GM18505 (cell line): ENCODE measurements at regions not wholly inside any gene's neighbourhood (a gene's known extent, or its start where the extent isn't known, plus 50 kb on each side); places are given as distances from the start of the nearest gene placed in this dataset.

Source experiments
- ATAC-seq: cut with Tn5 transposase; IDR thresholded peaks from one replicate; pipeline ENCODE4 v1.9.1; 2021; ENCODE audit not compliant: unreplicated experiment
- POLR2A ChIP-seq: IDR thresholded peaks from 4 replicates; pipeline ENCODE4 v1.6.1; 2011; ENCODE audit warnings: borderline replicate concordance; ENCODE audit not compliant: insufficient read depth, insufficient read length; ENCODE audit errors: extremely low read depth

DNA sequence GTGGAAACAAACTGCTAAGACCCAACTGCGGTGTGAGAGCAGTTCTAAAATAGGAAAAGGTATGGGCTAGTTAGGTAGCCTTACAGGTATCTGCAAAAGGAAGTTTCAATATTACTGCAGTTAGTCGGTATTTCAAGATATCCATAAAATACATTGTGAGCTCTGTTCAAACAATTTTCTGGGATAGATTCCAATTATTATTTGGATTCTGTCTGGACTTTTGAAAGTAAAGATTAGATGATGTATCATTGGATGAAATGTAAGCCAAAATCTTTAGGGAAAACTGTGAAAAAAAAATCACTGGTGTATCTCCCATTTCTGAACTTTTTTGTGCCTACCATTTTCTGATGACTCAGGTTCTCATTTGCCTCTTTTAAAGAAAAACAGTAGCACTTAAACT is 621.6 kb downstream of the CCER1 start:
- TF ChIP-seq POLR2A: no peak
- no peak for ATAC-seq

DNA sequence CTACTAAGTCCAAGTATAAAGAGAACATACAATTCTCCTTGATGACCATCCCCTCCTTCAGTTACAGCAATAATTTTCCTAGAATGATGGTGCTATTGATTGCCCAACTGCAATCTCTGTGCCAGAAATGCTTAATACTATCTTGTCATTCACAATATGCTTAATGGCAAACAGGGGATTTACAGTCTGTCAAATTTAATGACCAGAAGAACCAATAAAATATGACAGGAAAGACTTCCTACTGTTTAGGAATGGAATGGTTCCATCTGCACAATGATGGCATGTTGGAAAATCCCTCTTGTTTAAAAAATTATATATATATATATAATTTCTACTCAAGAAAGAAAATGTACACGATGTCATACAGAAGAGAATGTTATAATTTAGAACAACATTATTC is 623.2 kb downstream of the CCER1 start:
- no peak for TF ChIP-seq POLR2A
- no peak for ATAC-seq

DNA sequence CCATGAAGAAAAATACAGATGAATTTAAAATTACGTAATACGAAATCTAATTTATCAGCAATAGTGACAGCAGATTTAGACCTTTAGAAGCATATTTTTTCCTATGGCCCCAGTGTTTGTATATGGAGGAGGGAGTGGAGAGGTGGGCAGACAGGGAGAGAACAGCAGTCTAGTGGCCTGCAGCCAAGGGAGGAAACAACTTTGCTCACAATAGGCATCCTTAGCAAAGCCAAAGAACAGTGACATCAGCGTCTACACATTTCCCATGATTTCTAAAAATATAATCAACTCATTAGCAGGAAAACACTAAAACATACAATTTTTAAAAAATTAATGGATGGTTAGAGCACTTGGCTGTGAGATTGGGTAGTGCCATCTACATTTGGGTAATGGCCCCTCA is 622.6 kb upstream of the ATP2B1 start:
- ATAC-seq: no peak
- TF ChIP-seq POLR2A: no peak

- ATAC-seq: no peak
- no peak for TF ChIP-seq POLR2A
These were observed 619.4 kb upstream of the ATP2B1 start for GRCh38 chr12:90327793-90328743.

- no peak for TF ChIP-seq POLR2A
- no peak for ATAC-seq
These were observed 614.6 kb upstream of the ATP2B1 start for GRCh38 chr12:90323217-90323616.

DNA sequence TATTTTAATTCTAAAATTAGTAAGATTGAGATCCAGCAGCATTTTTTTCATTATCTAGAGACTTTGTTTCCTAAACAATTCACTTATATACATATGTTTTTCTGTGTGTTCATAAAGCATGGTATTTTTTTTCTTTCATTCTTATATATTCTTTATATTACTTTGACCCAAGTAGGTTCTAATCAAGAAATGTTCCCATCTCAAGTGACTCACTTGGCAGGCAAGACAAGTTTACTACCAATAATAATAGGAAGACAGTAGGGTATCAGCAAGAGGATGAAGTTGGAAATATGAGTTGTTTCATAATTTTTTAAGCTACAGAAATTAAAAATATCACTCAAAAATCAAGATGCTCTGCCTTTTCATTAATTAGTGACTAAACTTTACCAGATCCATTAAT is 613.4 kb upstream of the ATP2B1 start:
- TF ChIP-seq POLR2A: no peak
- no peak for ATAC-seq

DNA sequence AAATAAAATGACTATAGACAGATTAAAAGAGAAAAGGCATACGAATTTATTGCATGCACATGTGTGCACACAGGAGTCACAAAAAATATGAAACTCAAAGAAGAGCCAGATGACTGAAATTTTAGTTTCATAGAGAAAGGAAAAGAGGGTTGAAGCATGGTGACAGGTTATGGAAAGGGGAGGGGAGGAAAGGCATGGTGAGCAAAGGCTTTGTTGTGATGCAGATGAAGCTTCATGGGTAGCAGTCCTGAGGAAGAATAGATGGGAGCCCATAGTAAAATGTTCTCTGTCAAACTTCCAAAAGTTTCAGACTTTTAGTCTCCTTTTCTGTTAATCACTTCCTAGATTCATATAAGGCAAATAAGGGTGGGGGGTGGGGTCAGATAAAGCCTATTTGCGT is 612.7 kb upstream of the ATP2B1 start:
- no peak for TF ChIP-seq POLR2A
- no peak for ATAC-seq

GRCh38 chr12:90311561-90311960 is 602.9 kb upstream of the ATP2B1 start:
- no peak for ATAC-seq
- TF ChIP-seq POLR2A: no peak

DNA sequence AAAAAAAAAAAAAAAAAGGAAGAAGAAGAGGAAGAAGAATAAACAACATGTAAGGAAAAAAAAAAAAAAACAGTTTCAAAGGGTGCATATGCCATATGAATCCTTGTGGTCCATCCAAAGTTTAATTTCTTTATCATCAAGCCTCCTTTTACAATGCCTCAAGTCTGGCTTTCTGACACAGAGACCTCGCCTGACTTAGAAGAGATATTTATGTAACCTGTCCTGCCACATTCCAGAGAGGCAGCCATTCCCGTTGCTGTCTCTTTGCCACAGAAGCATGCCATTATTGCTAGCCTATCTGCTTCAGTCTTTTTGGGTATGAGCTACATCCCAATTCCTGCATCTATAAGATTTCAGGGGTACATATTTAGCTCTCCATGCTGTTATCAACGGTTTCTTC is 596.7 kb upstream of the ATP2B1 start:
- TF ChIP-seq POLR2A: no peak
- ATAC-seq: no peak

- no peak for TF ChIP-seq POLR2A
- no peak for ATAC-seq
These were observed 595.6 kb upstream of the ATP2B1 start for GRCh38 chr12:90304231-90304630.

DNA sequence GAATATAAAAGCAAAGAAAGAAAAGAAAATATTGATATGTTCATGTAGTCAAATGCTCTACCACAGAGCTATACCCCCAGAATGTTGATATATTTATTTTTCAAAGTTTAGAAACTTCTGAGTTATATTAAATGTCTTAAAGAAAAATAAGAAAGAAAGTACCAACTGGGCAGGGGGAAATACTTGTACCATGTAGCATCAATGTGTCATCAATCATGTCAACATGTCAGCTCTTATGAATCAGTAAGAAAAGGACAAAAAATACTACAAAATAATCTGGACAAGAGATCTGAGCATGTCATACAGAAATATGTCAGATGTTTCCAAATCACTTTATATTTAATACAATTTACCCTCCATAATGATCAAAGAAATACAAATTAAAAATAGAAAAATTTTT is 595.1 kb upstream of the ATP2B1 start:
- no peak for TF ChIP-seq POLR2A
- ATAC-seq: no peak

- TF ChIP-seq POLR2A: no peak
- ATAC-seq: no peak
These were observed 593.0 kb upstream of the ATP2B1 start for GRCh38 chr12:90301561-90302133.

DNA sequence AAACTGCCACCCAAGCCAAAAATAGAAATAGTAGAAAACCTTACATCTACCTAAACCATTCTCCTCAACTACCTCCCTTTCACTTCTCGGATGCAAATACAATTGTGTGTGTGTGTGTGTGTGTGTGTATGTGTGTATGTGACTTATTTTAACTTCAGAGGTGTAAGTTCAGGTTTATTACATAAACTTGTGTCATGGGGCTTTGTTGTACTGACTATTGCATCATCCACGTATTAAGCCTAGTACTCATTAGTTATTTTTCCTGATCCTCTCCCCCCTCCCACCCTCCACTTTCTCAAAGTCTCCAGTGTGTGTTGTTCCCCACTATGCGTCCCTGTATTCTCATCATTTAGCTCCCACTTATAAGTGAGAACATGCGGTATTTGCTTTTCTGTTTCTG is 592.5 kb upstream of the ATP2B1 start:
- TF ChIP-seq POLR2A: no peak
- ATAC-seq: no peak

GRCh38 chr12:90299666-90300065 is 591.0 kb upstream of the ATP2B1 start:
- ATAC-seq: no peak
- no peak for TF ChIP-seq POLR2A
